ENCODE measurements at regions not wholly inside any gene's neighbourhood (a gene's known extent, or its start where the extent isn't known, plus 50 kb on each side); places are given as distances from the start of the nearest gene placed in this dataset.

DNA sequence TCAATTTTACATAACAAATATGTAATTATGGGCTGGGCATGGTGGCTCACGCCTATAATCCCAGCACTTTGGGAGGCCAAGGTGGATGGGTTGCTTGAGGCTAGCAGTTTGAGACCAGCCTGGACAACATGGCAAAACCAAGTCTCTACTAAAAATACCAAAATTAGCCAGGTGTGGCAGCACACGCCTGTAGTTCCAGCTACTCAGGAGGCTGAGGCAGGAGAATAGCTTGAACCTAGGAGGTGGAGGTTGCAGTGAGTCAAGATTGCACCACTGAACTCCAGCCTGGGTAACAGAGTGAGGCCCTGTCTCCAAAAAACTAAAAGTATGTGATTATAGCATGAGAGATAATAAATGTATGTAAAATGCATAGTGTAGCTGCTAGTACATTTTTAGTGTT lies 229.0 kb downstream of the PPARGC1A start:
- no peak for DNase-seq

DNA sequence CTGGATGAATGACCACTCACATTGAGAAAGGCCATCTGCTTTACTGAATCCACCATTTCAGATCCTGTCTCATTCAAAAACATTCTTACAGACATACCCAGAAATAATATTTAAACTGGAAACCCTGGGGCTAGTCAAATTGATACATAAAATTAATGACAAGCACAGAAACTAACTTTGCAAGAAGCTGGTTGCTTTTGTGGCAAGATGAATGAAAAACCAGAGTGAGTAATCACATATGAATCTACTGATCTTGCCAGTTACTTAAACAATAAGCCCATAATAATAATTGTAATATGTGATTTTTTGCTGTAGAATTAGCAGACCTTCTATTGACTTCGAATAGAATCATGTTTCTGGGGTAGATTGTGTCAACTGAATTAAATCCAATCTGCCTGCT lies 235.1 kb downstream of the PPARGC1A start:
- DNase-seq: no peak

- DNase-seq: no peak
Observed at GRCh38 chr4:23648854-23649596, 240.8 kb downstream of the PPARGC1A start.

DNA sequence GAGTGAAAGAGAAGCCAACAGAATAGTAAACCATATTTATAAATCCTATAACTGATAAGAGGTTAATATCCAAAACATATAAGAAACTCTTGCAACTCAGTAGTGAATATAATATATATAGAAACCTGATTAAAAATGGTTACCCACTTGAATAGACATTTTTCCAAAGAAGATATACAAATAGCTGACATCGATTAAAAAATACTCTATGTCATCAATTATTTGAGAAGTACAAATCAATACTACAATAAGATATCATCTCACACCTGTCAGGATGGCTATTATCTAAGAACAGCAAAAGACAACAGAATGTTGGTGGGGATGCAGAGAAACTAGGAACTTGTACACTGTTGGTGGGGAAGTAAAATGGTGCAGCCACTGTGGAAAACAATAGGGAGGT lies 254.4 kb downstream of the PPARGC1A start:
- no peak for DNase-seq

DNA sequence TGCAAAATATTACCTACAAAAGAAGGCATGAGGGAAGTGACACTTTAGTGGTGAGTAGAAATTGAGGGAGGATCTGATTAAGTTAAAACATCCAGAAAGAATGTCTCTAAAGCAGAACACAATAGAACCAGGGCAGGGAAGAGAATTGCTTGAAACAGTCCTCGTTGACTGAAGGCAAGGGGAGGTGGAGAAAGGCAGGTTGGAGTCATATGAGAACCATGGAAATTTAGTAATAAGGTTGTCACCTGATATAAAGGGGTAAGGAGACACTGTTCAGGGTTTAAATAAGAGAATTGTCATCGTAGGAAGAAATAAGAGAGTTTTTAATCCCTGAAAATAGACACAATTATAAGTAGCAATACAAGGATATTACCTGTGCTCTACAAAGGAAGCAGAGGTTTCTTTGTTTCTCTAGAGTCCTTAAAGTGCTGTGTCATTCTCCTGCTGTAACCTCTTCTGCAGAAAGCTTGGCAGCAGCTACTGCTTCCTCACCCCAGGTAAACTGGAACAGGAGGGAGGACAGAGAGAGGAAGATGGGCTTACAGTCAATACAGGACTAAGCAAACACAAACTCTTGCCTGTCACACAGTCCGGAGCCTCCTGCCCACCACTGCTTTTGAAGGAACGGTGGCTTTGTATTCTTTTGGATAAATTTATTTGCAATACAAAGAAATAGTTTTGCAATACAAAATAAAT lies 258.4 kb downstream of the PPARGC1A start:
- DNase-seq: no peak

GRCh38 chr4:23630110-23630509 lies 259.7 kb downstream of the PPARGC1A start:
- DNase-seq: no peak

GRCh38 chr4:23629421-23629820 lies 260.4 kb downstream of the PPARGC1A start:
- DNase-seq: no peak

DNA sequence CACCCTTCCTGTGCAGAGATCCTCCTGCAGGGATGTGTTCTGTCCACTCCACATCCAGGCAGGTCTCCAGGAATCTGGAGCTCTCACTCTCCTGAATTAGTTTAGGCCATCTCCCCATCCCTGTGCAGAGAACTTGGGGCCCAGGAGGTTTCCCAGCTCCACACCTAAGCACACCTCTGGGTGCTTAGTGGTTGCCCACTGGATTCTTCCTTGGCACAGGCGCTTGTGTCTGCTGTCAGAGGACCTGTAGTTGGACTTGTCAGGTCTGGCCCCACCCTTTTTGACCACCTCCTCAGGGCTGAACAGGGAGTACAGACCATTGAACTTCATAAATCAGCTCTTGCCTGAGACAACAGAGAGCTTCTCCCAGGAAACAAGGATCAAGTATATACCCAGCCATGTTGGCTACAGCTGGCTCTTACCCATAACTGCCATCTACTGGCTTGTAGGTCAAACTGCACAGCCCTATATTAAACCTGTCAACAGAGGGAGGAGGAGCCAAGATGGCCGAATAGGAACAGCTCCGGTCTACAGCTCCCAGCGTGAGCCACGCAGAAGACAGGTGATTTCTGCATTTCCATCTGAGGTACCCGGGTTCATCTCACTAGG lies 275.5 kb downstream of the PPARGC1A start:
- peak in 1 of 3 donors; percentile 1 for DNase-seq

GRCh38 chr4:23613782-23614181 lies 276.1 kb downstream of the PPARGC1A start:
- DNase-seq: no peak

GRCh38 chr4:23602720-23603119 lies 287.1 kb downstream of the PPARGC1A start:
- DNase-seq: no peak

DNA sequence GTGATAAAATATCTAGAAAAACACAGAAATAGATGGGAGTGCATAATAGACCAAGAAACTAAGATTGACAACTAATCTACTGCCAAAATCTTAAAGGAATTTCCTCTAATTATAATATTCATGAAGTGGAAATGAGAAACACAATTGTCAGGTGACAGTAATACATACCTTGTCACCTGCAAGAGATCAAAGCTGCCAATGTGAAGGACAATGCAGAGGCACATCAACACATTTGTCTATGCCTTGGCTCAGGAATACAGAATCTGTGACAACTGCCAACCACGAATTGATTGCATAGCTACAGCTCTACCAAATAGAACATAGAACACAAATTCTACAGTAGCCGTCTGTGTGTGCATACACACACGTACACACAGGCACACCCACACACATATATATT lies 295.7 kb downstream of the PPARGC1A start:
- no peak for DNase-seq

- DNase-seq: no peak
Observed at GRCh38 chr4:23590431-23590830, 299.4 kb downstream of the PPARGC1A start.

- DNase-seq: no peak
Observed at GRCh38 chr4:23584024-23584423, 305.8 kb downstream of the PPARGC1A start.

DNA sequence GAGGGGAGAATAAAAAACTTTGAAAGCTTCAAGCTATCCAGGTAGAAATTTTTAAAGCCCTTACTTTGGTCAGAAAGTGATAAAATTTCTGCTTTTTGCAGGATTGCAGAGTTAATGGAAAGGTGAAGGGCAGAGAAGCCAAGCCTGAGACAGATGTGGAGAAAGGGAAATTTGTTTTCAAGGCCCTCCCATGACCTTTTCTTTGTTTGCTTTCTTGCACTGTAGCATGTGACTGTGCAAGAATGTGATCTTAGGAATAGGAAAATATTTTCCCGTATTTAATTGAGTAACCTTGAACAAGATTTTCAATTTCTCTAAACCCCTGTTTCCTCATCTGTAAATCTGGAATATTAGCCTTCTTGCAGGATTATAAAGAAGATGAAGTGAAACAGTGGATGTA lies 307.2 kb downstream of the PPARGC1A start:
- no peak for DNase-seq

GRCh38 chr4:23579166-23579565 lies 310.7 kb downstream of the PPARGC1A start:
- no peak for DNase-seq

- no peak for DNase-seq
Observed at GRCh38 chr4:23577398-23577797, 312.4 kb downstream of the PPARGC1A start.

DNA sequence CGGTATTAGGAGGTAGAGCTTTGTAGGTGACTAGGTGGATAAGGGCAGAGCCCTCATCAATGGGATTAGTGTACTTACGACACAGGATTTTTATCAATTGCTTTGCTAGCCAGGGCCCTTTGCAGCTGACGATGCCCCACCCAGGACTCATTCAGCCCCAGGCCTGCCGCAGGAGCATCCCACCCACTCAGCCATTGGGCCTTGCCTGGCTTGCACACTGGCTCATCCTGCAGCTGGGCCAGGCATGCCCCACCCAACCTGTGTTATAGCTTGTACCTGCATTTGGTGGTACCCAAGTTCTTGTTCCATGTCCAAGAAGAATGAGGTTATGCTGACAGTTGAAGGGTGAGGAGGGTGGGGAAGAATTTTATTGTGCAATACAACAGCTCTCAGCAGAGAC lies 317.5 kb downstream of the PPARGC1A start:
- DNase-seq: no peak

GRCh38 chr4:23567338-23567737 lies 322.5 kb downstream of the PPARGC1A start:
- no peak for DNase-seq

DNA sequence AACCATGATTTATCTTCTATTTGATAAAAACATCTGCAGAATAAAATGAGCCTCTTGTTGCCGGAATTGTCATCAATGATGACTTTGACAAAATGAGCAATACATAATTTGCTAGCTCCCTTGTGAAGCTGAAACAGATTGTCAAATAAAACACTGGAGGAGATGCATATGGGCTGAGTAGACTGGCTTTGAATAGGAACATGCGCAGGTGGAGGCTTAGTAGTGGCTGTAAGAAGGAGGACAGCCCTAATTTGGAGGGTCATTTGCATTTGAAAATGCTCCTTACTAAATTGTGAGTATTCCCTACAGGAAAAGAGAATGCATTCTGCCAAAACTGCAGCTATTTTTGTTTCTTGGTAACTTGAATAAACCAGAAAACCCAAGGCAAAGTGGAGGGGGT lies 329.1 kb downstream of the PPARGC1A start:
- DNase-seq: no peak

DNA sequence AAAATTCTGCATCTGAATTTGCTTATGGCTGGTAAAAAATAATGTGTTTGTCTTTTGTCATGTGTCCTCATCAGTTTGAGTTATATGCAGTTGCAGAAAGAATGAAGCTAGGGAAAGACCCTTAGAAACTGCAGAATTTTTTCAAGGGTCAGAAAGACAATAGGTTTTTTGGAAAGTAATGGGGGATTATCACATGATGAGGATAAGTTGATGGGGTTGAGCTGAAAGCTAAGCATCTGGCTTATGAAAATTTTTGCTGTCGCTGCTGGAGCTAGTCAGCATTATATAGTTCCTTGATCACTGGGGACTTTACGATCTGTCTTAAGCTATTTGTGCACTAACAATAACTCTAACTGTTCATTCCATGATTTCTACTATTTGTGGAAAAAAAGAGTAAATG lies 331.7 kb downstream of the PPARGC1A start:
- DNase-seq: no peak

DNA sequence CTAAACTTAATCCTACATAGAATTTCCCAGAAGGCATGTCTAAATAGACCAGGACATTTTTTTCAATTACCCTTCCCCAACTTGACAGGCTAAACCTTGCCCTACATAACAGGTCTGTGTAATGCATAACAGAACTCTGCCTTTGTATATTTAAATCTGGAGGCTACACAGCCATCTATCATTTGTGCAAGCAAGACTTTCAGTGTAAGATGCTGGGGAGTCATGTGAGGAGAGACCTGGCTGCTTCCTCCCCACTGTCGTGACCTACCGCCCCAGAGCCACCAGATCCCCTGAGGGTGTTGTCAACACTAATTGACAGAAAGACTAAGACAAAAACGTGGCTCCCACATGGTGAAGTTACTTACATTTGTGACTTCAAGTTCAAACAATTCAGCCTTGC lies 342.2 kb downstream of the PPARGC1A start:
- DNase-seq: peak in 1 of 3 donors; percentile 2

GRCh38 chr4:23547096-23547495 lies 342.8 kb downstream of the PPARGC1A start:
- DNase-seq: no peak

DNA sequence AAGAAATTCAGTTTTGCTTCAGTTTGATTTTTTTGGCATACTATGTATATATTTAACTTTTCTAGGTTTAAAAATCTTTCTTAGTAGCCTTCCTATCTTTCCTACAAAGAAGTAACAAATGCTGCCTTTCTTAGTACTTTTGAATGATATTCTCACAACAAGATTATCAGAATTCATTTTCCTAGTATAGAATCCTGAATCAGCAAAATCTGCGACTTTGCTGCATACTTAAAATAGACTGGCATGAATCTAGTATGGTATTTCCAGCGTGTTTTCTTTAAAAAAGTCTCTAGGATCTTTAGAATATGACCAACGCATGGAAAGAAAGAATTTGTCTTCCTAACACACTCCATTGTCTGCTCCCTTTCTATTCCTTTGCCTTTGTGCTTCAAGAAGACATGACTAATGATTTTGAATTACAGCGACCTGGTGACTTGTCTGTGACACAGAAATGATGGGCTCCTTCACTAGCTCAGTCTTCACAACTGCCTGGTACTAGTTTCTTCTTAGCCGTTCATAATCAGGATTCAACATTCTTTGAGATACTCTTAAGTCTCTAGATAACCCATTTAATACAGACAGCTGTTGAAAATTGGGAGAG lies 349.8 kb downstream of the PPARGC1A start:
- DNase-seq: no peak
